T47D (cell line): ENCODE measurements at regions not wholly inside any gene's neighbourhood (a gene's known extent, or its start where the extent isn't known, plus 50 kb on each side); places are given as distances from the start of the nearest gene placed in this dataset.

Experiments used
- DNase-seq, 2 experiments: peaks; one replicate each; pipeline versions ENCODE4 v3.0.0 to v3.0.0-alpha.2; 2011 to 2012; ENCODE audit warnings: low read depth in 1 of 2, low spot score in 1 of 2
- JUND ChIP-seq: IDR thresholded peaks from 2 replicates; pipeline ENCODE4 v1.6.1; 2012; ENCODE audit warnings: low read depth
- in situ Hi-C: cut with HindIII; loops from 2 replicates; pipeline ENCODE4 v1.10.0; 2016; ENCODE audit warnings: low sequenced_read_pairs, low pct_unique_long_range_greater_than_20kb

DNA sequence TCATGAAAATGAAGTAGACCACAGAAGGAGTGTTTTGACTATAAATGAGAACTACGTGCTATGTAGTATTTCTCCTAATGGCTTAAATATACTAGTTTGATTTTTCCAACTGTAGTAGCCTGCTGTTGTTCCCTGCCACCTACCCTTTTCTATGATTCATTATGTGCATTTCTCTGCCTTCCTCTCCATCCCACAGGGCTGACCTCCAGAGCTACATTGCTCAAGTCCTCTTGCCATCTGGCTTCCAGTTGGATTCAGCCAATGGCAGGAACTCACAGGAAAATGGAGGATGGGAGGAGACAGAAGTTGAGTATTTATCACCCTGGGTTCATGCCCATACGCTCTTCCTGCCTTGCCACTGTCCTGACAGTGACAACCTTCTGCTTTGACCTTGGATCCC lies 515.3 kb downstream of the SOX5 start:
- in situ Hi-C loops = no loop called here
- no peak for TF ChIP-seq JUND
- no peak for DNase-seq

DNA sequence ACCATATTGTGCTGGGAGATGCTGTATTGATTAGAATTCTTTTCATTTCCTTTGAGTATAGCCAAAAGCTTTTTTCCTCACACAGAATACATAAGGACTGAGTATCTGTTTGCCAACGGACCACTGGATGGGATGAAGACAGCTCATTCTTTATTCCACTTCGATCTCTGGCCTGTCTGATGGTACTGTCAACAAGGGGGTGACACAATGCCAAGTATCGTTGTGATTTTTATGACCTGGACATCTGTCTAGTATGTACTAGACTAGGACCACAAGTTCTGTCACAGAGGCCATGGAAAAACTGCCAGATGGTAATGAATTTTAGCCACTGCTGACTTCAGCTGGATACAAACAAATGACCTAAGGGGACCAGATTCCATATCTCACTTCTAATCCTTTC lies 502.7 kb downstream of the SOX5 start:
- no peak for TF ChIP-seq JUND
- in situ Hi-C loops = no loop called here
- DNase-seq = no peak

DNA sequence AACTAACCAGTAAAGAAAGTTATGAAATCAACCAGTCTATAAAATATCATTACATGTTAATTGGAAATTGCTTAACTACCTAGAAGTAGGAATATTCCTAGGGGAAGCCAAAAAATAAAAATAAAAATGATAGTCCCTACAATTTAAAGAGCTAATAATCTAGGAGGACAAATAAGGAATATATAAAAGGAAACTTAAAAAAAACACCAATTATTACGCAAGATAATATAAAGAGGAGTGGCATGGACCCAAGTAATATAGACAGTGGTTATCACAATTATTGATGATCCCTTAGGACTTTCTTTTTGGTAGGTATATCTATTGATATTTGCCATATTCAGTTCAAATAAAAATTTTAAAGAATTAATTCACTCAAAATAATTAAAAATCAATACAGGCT lies 498.7 kb downstream of the SOX5 start:
- no peak for TF ChIP-seq JUND
- DNase-seq = no peak
- in situ Hi-C loops = no loop called here

DNA sequence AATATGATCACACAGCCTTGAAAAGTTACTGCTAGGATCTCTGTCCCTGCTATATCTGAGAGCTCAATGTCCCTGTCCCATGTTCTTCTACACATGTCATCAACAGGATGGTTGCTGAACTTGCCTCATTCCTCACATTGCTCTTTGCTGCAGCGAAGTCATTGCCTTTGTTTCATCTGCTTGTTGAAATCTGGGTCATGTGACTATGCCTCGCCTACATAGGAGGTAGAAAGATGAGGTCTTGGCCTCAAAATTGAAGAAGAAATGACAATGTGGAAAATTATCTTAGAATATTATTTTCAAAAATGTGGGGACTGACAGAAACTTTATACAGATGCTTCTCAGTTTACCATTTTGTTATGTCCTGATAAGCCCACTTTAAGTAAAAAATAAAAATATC lies 494.2 kb downstream of the SOX5 start:
- no peak for DNase-seq
- TF ChIP-seq JUND = no peak
- in situ Hi-C loops = no loop called here

DNA sequence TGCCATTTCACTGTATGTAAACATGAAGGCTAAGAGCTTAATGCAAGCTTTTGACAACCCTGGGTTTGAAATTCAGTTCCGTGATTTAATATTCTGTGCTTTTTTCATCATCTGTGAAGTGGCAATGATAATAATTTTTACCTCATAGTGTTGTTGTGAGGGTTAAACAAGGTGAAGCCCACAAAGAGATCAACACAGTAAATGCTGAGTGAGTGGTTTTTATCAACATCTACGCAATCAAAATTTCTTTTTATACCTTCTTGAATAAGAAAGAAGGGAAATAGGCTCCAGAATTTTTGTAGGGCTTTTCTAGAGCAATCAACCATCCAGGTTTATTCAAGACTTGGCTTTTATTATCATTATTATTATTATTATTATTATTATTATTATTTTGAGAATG lies 490.8 kb downstream of the SOX5 start:
- no peak for DNase-seq
- in situ Hi-C loops = no loop called here

DNA sequence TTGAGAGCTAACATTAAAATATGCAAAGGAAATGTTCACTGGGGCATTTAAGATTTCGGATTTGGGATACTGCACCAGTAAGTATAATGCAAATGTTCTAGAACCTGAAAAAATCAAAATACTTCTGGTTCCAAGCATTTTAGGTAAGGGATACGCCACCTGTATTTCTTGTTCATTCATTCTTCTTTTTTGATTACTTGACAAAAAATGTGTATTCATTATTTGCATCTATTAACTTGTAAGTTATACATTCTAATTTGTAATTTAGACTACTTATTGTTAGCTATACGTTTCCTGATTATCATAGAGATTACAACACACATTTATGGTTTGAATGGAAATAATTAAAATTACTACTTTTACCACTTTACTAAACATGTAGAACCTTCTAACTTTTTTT lies 486.9 kb downstream of the SOX5 start:
- no peak for DNase-seq
- no peak for TF ChIP-seq JUND
- in situ Hi-C loops = no loop called here

More for the DNA sequence above, 490.8 kb downstream of the SOX5 start:
- no peak for TF ChIP-seq JUND

DNA sequence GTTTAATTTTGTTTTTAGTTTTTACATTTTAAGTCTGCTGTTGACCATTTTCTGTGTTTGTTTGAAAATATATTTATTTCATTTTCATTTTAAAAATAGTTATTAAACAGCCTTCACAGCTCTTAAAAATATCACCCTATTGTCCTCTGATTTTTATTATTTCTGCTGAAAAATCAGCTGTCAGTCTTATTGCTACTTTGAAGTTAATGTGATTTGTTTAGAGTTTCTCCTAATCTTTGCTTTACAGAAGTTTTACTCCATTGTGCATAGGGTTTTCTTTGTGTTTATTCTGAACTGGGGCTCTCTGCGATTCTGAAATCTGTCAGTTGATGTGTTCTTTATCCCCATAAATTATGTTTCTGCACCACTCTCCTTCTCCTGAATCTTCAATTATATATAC lies 486.3 kb downstream of the SOX5 start:
- no peak for DNase-seq
- no peak for TF ChIP-seq JUND
- in situ Hi-C loops = no loop called here

DNA sequence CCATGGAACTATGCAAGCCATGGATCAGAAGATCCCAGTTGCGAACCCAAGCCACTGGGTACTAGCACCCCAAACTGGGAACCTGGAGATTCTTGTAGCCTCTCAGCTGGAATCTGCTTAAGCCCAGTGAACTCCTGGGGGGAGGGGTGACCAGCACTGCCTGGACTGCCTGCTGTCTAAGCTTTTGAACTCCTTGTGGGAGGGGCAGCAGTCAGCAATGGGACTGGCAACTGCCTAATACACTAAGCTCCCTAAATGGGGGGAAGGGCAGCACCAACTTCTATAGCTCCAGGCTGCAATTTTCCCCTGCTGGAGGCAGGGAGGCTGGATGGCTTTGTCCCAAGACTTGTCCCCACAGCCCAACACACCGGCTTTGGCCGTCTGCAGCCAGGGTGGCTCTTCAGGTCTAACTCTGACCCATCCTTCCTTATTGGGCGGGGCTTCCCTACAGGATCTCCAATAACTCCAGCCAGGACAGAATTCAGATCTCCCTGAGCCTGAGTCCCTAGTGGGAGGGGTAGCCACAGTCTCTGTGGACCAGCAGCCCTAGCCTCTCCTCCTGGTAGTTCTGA lies 485.1 kb downstream of the SOX5 start:
- in situ Hi-C loops = no loop called here
- TF ChIP-seq JUND = no peak
- no peak for DNase-seq

DNA sequence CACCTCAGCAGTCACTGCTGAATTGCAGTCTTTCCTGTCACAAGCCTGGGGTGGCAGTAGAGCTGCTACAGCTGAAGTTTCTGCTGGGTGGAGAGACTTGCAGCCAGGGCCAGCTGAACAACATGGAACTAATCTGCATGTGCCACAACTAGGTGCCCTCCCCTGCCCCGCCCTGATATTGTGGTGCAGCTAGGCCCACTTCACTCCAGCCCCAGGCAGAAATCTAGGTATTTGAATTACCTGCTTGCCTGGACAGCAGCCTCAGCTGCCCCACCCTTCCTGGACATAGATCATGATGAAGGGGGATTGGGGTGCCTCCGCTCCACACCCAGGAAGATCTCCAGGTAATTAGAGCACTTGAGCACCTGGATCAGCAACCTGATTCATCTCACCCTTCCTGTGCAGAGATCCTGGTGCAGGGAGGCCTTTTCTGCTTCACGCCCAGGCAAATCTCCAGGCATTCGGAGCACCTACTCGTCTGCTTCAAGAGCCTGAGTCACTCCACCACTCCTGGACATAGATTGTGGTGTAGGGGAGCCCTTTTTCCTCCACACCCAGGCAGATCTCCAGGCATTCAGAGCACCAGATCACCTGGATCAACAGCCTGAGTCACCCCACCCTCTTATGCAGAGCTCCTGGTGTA lies 477.0 kb downstream of the SOX5 start:
- in situ Hi-C loops = no loop called here
- TF ChIP-seq JUND = no peak
- peak in 1 of 2 experiments; percentile 30 for DNase-seq

DNA sequence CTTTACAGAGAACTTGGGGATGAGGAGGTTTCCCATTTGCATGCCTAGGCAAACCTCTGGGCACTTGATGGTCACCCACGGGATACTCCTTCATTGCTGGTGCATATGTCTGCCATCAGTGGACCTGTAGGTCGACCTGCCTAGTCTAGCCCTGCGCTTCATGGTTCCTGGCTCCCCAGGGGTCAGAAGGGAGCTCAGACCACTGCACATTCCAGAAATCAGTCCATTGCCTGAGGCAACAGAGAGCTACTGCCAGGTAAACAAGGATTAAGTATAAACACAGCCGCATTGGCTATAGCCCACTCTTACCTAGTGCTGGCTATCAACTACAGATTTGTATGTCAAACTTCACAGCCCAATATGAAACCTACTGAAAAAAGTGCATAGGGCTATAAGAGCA lies 476.4 kb downstream of the SOX5 start:
- no peak for DNase-seq
- in situ Hi-C loops = no loop called here
- TF ChIP-seq JUND = no peak

DNA sequence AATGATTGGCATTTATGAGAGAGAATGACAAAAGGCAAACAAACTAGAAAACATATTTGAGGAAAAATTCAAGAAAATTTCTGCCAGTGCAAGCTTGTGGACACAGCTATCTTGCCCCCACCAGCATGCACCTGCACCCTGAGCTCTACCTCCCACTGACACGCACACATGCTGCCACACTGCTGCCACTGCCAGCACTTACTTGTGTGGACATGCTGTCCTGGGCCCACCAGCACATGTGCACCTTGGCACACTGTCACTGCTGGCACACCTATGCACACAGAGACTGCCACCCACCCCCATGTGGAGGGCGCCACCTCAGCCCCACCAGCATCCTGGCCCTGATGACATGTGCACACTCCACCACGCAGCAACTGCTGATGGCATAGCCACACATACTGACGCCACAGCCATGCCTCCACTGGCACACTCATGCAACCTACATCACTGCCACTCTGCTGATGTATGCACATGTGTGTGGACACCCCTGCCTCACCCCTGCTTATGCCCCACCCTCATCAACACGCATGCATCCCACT lies 475.0 kb downstream of the SOX5 start:
- no peak for TF ChIP-seq JUND
- in situ Hi-C loops = no loop called here
- no peak for DNase-seq
